SJSA1 (cell line): ENCODE measurements at regions not wholly inside any gene's neighbourhood (a gene's known extent, or its start where the extent isn't known, plus 50 kb on each side); places are given as distances from the start of the nearest gene placed in this dataset.
"Not testable (repeated sequence)": the region's sequence is repeated elsewhere in the genome, so short reads cannot be mapped to it uniquely, and the experiment has no call there.

Experiments
- DNase-seq, 2 experiments: peaks; one replicate each; pipeline ENCODE4 v3.0.0-alpha.2; 2015 to 2020; ENCODE audit warnings: low spot score in 2 of 2, low read depth in 1 of 2
- H3K27ac ChIP-seq: fragments of 250-450 bp; sonication (Bioruptor Pico); 2 replicates; pipeline ENCODE4 v1.5.1; 2020; ENCODE audit warnings: mild to moderate bottlenecking, moderate library complexity
- H3K27me3 ChIP-seq: fragments of 250-450 bp; sonication (Bioruptor Pico); replicated peaks from 2 replicates; pipeline ENCODE4 v1.5.1; 2020; ENCODE audit warnings: mild to moderate bottlenecking, moderate library complexity
- H3K36me3 ChIP-seq: fragments of 250-450 bp; sonication (Bioruptor Pico); 2 replicates; pipeline ENCODE4 v1.5.1; 2020; ENCODE audit warnings: mild to moderate bottlenecking
- H3K4me1 ChIP-seq: fragments of 250-450 bp; sonication (Bioruptor Pico); replicated peaks from 2 replicates; pipeline ENCODE4 v1.6.1; 2021; ENCODE audit warnings: mild to moderate bottlenecking
- H3K4me3 ChIP-seq: fragments of 250-450 bp; sonication (Bioruptor Pico); 2 replicates; pipeline ENCODE4 v1.5.1; 2020; ENCODE audit warnings: mild to moderate bottlenecking
- H3K9me3 ChIP-seq: fragments of 250-450 bp; sonication (Bioruptor Pico); replicated peaks from 2 replicates; pipeline ENCODE4 v1.5.1; 2020; ENCODE audit warnings: mild to moderate bottlenecking

GRCh38 chr4:142897518-142897917 lies 51.4 kb upstream of the INPP4B start:
- H3K27ac ChIP-seq, H3K36me3 ChIP-seq, H3K4me1 ChIP-seq, H3K4me3 ChIP-seq, DNase-seq, H3K27me3 ChIP-seq, H3K9me3 ChIP-seq: not testable (repeated sequence)

GRCh38 chr4:142900622-142901021 lies 54.5 kb upstream of the INPP4B start:
- no peak overlapping the region for H3K27ac ChIP-seq
- H3K9me3 ChIP-seq: no peaks in the 10 kb centered on the region
- H3K4me1 ChIP-seq: no peaks in the 10 kb centered on the region
- no peak for DNase-seq
- H3K36me3 ChIP-seq: no peaks in the 10 kb centered on the region
- no peak overlapping the region for H3K4me3 ChIP-seq
- no peaks in the 10 kb centered on the region for H3K27me3 ChIP-seq

- H3K4me1 ChIP-seq: no peaks in the 10 kb centered on the region
- H3K9me3 ChIP-seq: no peaks in the 10 kb centered on the region
- H3K36me3 ChIP-seq: no peaks in the 10 kb centered on the region
- H3K4me3 ChIP-seq: no peak overlapping the region
- H3K27ac ChIP-seq: no peak overlapping the region
- DNase-seq: no peak
- no peaks in the 10 kb centered on the region for H3K27me3 ChIP-seq
Measured at GRCh38 chr4:142901166-142901662, 55.1 kb upstream of the INPP4B start.

GRCh38 chr4:142903617-142904016 lies 57.5 kb upstream of the INPP4B start:
- H3K27ac ChIP-seq, H3K4me1 ChIP-seq, H3K4me3 ChIP-seq, DNase-seq, H3K36me3 ChIP-seq, H3K27me3 ChIP-seq, H3K9me3 ChIP-seq: not testable (repeated sequence)

- Histone ChIP-seq H3K36me3 (no peaks in the 10 kb centered on the region), H3K4me3 (no peak overlapping the region), H3K27me3 (no peaks in the 10 kb centered on the region), H3K4me1 (no peaks in the 10 kb centered on the region), H3K27ac (no peak overlapping the region), H3K9me3 (no peaks in the 10 kb centered on the region)
- DNase-seq: no peak
Measured at GRCh38 chr4:142909908-142910307, 63.8 kb upstream of the INPP4B start.

GRCh38 chr4:142913034-142913433 lies 66.9 kb upstream of the INPP4B start:
- H3K36me3 ChIP-seq: no peaks in the 10 kb centered on the region
- H3K27me3 ChIP-seq: no peaks in the 10 kb centered on the region
- H3K4me1 ChIP-seq: no peaks in the 10 kb centered on the region
- no peak overlapping the region for H3K27ac ChIP-seq
- H3K4me3 ChIP-seq: no peak overlapping the region
- DNase-seq: no peak
- H3K9me3 ChIP-seq: no peaks in the 10 kb centered on the region

- H3K9me3 ChIP-seq: no peaks in the 10 kb centered on the region
- H3K36me3 ChIP-seq: no peaks in the 10 kb centered on the region
- no peaks in the 10 kb centered on the region for H3K27me3 ChIP-seq
- no peak for DNase-seq
- no peak overlapping the region for H3K4me3 ChIP-seq
- H3K27ac ChIP-seq: no peak overlapping the region
- H3K4me1 ChIP-seq: no peaks in the 10 kb centered on the region
Measured at GRCh38 chr4:142913461-142914030, 67.4 kb upstream of the INPP4B start.

GRCh38 chr4:142917678-142918077 lies 71.6 kb upstream of the INPP4B start:
- H3K36me3 ChIP-seq: no peaks in the 10 kb centered on the region
- H3K27me3 ChIP-seq: no peaks in the 10 kb centered on the region
- no peak overlapping the region for H3K4me3 ChIP-seq
- no peaks in the 10 kb centered on the region for H3K9me3 ChIP-seq
- no peaks in the 10 kb centered on the region for H3K4me1 ChIP-seq
- DNase-seq: no peak
- no peak overlapping the region for H3K27ac ChIP-seq

- no peak for DNase-seq
- Histone ChIP-seq H3K27ac (no peak overlapping the region), H3K4me3 (no peak overlapping the region), H3K9me3 (no peaks in the 10 kb centered on the region), H3K4me1 (no peaks in the 10 kb centered on the region), H3K36me3 (no peaks in the 10 kb centered on the region), H3K27me3 (no peaks in the 10 kb centered on the region)
Measured at GRCh38 chr4:142922720-142923119, 76.6 kb upstream of the INPP4B start.

- no peak for DNase-seq
- Histone ChIP-seq H3K9me3 (no peaks in the 10 kb centered on the region), H3K4me3 (no peak overlapping the region), H3K4me1 (no peaks in the 10 kb centered on the region), H3K27ac (no peak overlapping the region), H3K27me3 (no peaks in the 10 kb centered on the region), H3K36me3 (no peaks in the 10 kb centered on the region)
Measured at GRCh38 chr4:142923619-142924018, 77.5 kb upstream of the INPP4B start.

- no peaks in the 10 kb centered on the region for H3K9me3 ChIP-seq
- H3K36me3 ChIP-seq: no peaks in the 10 kb centered on the region
- no peak for DNase-seq
- no peak overlapping the region for H3K27ac ChIP-seq
- H3K27me3 ChIP-seq: no peaks in the 10 kb centered on the region
- H3K4me3 ChIP-seq: no peak overlapping the region
- H3K4me1 ChIP-seq: no peaks in the 10 kb centered on the region
Measured at GRCh38 chr4:142925161-142925560, 79.1 kb upstream of the INPP4B start.

- Histone ChIP-seq H3K9me3 (no peaks in the 10 kb centered on the region), H3K36me3 (no peaks in the 10 kb centered on the region), H3K27me3 (no peaks in the 10 kb centered on the region), H3K4me3 (no peak overlapping the region), H3K27ac (no peak overlapping the region), H3K4me1 (no peaks in the 10 kb centered on the region)
- no peak for DNase-seq
Measured at GRCh38 chr4:142927721-142928120, 81.6 kb upstream of the INPP4B start.

GRCh38 chr4:142929526-142929925 lies 83.4 kb upstream of the INPP4B start:
- no peaks in the 10 kb centered on the region for H3K9me3 ChIP-seq
- H3K27ac ChIP-seq: no peak overlapping the region
- H3K36me3 ChIP-seq: no peaks in the 10 kb centered on the region
- H3K4me3 ChIP-seq: no peak overlapping the region
- DNase-seq: no peak
- H3K27me3 ChIP-seq: no peaks in the 10 kb centered on the region
- no peaks in the 10 kb centered on the region for H3K4me1 ChIP-seq

- H3K9me3 ChIP-seq: no peaks in the 10 kb centered on the region
- no peaks in the 10 kb centered on the region for H3K36me3 ChIP-seq
- no peaks in the 10 kb centered on the region for H3K4me1 ChIP-seq
- H3K4me3 ChIP-seq: no peak overlapping the region
- no peak for DNase-seq
- no peak overlapping the region for H3K27ac ChIP-seq
- H3K27me3 ChIP-seq: no peaks in the 10 kb centered on the region
Measured at GRCh38 chr4:142933207-142933606, 87.1 kb upstream of the INPP4B start.
